B cell (primary cell): ENCODE measurements at regions not wholly inside any gene's neighbourhood (a gene's known extent, or its start where the extent isn't known, plus 50 kb on each side); places are given as distances from the start of the nearest gene placed in this dataset.

Experiments used
- ATAC-seq: fragments of 200-7000 bp; cut with Tn5 transposase; one replicate; pipeline ENCODE4 v1.10.0; 2021; ENCODE audit warnings: low read depth, mild to moderate bottlenecking, moderate number of reproducible peaks, moderate library complexity
- CTCF ChIA-PET: fragments of 350-600 bp; sonication (Branson Sonifier 250); formaldehyde crosslinking; loops from one replicate; lab custom pipeline; 2021; ENCODE audit warnings: antibody characterized with exemption, inconsistent platforms; lab: Charles Lee
- POLR2A ChIA-PET: fragments of 350-600 bp; sonication (Branson Sonifier 250); formaldehyde crosslinking; loops from one replicate; lab custom pipeline; 2021; ENCODE audit warnings: antibody characterized with exemption; lab: Charles Lee
- DNase-seq: peaks from one replicate; pipeline ENCODE4 v3.0.0; 2013
- H2AFZ ChIP-seq: 2 replicates; pipeline ENCODE4 v1.6.1; 2012; ENCODE audit warnings: mild to moderate bottlenecking, low read depth, low read length; ENCODE audit not compliant: insufficient read depth, poor library complexity, severe bottlenecking
- H3K27ac ChIP-seq, 2 donors: 1 replicate in 1 of 2; 2 replicates in 1 of 2; pipeline ENCODE4 v1.5.1; 2012 to 2013; ENCODE audit warnings: low read length in 2 of 2, mild to moderate bottlenecking in 2 of 2, moderate library complexity in 1 of 2
- H3K27me3 ChIP-seq, 4 experiments: fragments of 200-600 bp in 1 of 4; sonication (generic) in 1 of 4; replicated peaks in 1 of 4; 1 replicate in 2 of 4; 2 replicates in 2 of 4; pipeline versions ENCODE4 v1.6.1 to v1.7.0; 2013 to 2016; ENCODE audit warnings: low read length in 3 of 4, mild to moderate bottlenecking in 2 of 4, mixed read lengths in 1 of 4, moderate library complexity in 1 of 4; ENCODE audit not compliant: insufficient read depth in 4 of 4, control insufficient read depth in 3 of 4; ENCODE audit errors: control extremely low read depth in 1 of 4
- H3K36me3 ChIP-seq, 2 experiments: replicated peaks in 1 of 2; 1 replicate in 1 of 2; 2 replicates in 1 of 2; pipeline versions ENCODE4 v1.6.1 to v1.7.1; 2013; ENCODE audit warnings: low read length in 1 of 2; ENCODE audit not compliant: insufficient read depth in 2 of 2, control insufficient read depth in 1 of 2; ENCODE audit errors: control extremely low read depth in 1 of 2, extremely low read depth in 1 of 2
- H3K4me1 ChIP-seq, 2 donors: fragments of 200-600 bp in 1 of 2; sonication (generic) in 1 of 2; 1 replicate in 1 of 2; 2 replicates in 1 of 2; pipeline versions ENCODE4 v1.5.1 to v1.6.1; 2013 to 2017; ENCODE audit warnings: low read length in 2 of 2; ENCODE audit not compliant: control insufficient read depth in 2 of 2, insufficient read depth in 2 of 2
- H3K4me2 ChIP-seq: replicated peaks from 2 replicates; pipeline ENCODE3; 2012; ENCODE audit warnings: mild to moderate bottlenecking, low read depth, low read length; ENCODE audit not compliant: poor library complexity, severe bottlenecking
- H3K4me3 ChIP-seq, 5 experiments: fragments of 200-600 bp in 1 of 5; sonication (generic) in 1 of 5; 1 replicate in 3 of 5; 2 replicates in 2 of 5; pipeline versions ENCODE4 v1.5.1 to v1.7.0; 2011 to 2016; ENCODE audit warnings: low read length in 4 of 5, mild to moderate bottlenecking in 4 of 5, low read depth in 2 of 5, control low read depth in 1 of 5, moderate library complexity in 1 of 5; ENCODE audit not compliant: insufficient read depth in 1 of 5; ENCODE audit errors: control extremely low read depth in 1 of 5, extremely low read depth in 1 of 5
- H3K79me2 ChIP-seq: fragments of 200-600 bp; sonication (generic); one replicate; pipeline ENCODE4 v1.6.0; 2016; ENCODE audit warnings: low read length; ENCODE audit not compliant: control insufficient read depth, insufficient read depth
- H3K9ac ChIP-seq: fragments of 200-600 bp; sonication (generic); 2 replicates; pipeline ENCODE4 v1.6.1; 2017; ENCODE audit warnings: mild to moderate bottlenecking, low read length, moderate library complexity
- H3K9me3 ChIP-seq, 3 donors: one replicate each; pipeline versions ENCODE4 v1.6.1 to v1.7.1; 2013; ENCODE audit warnings: low read length in 2 of 3; ENCODE audit not compliant: control insufficient read depth in 2 of 3, insufficient read depth in 1 of 3; ENCODE audit errors: control extremely low read depth in 1 of 3
- H4K20me1 ChIP-seq: 2 replicates; pipeline ENCODE4 v1.6.0; 2012; ENCODE audit warnings: mild to moderate bottlenecking, low read length; ENCODE audit not compliant: insufficient read depth, control insufficient read depth, poor library complexity, severe bottlenecking
- H3K27ac Mint-ChIP-seq: one replicate; pipeline ENCODE4 v1.8.0; 2021; ENCODE audit warnings: mixed read lengths
- H3K27me3 Mint-ChIP-seq: one replicate; pipeline ENCODE4 v1.8.0; 2021; ENCODE audit warnings: mixed read lengths
- H3K4me1 Mint-ChIP-seq: one replicate; pipeline ENCODE4 v1.8.0; 2021; ENCODE audit warnings: mixed read lengths
- H3K4me3 Mint-ChIP-seq: one replicate; pipeline ENCODE4 v1.8.0; 2021; ENCODE audit warnings: mixed read lengths
- H3K9me3 Mint-ChIP-seq: one replicate; pipeline ENCODE4 v1.8.0; 2022; ENCODE audit warnings: mixed read lengths; ENCODE audit not compliant: insufficient read depth
- CTCF ChIP-seq: fragments of 200-600 bp; IDR thresholded peaks from one replicate; pipeline ENCODE4 v1.8.0; 2022; ENCODE audit warnings: antibody characterized with exemption, mild to moderate bottlenecking
- EZH2 ChIP-seq: IDR thresholded peaks from 2 replicates; pipeline ENCODE4 v1.6.1; 2012; ENCODE audit warnings: borderline replicate concordance, low read depth, mild to moderate bottlenecking, moderate library complexity, low read length; ENCODE audit not compliant: insufficient read depth, poor library complexity, severe bottlenecking
- WGBS: methylation state at CpG from one replicate; pipeline ENCODE4 v1.1.5; 2013; ENCODE audit warnings: missing lambda C conversion rate; ENCODE audit not compliant: insufficient coverage; 5-methylcytosine and 5-hydroxymethylcytosine counted together
- intact Hi-C: fragments of 100-400 bp; cut with micrococcal nuclease; formaldehyde crosslinking; loops from one replicate; pipeline ENCODE4 v1.10.0; 2022

- no peaks in the 10 kb centered on the region for H3K79me2 ChIP-seq
- intact Hi-C loops = no loop called here
- H2AFZ ChIP-seq = no peak overlapping the region
- Mint-ChIP-seq H3K9me3 (no peaks in the 10 kb centered on the region), H3K27ac (no peak overlapping the region), H3K4me3 (no peak overlapping the region), H3K27me3 (no peaks in the 10 kb centered on the region), H3K4me1 (no peaks in the 10 kb centered on the region)
- no peak overlapping the region for H3K4me2 ChIP-seq
- DNase-seq (no peak), ATAC-seq (no peak)
- peaks cover 0 to 1% (median 0%) of the 10 kb centered on the region in 3 donors for H3K9me3 ChIP-seq
- no peaks in the 10 kb centered on the region for H3K27me3 ChIP-seq
- no peaks in the 10 kb centered on the region for H3K4me1 ChIP-seq
- no peaks in the 10 kb centered on the region for H4K20me1 ChIP-seq
- TF ChIP-seq CTCF = no peak
- TF ChIP-seq EZH2 = no peak
- POLR2A ChIA-PET = no interaction called here
- no peak overlapping the region for H3K4me3 ChIP-seq
- CTCF ChIA-PET = no interaction called here
- H3K36me3 ChIP-seq = no peaks in the 10 kb centered on the region
- no peak overlapping the region for H3K27ac ChIP-seq
- H3K9ac ChIP-seq = no peak overlapping the region
These were observed 238.3 kb upstream of the C1orf87 start for GRCh38 chr1:60311838-60312237.

- no peak overlapping the region for H3K4me2 ChIP-seq
- Mint-ChIP-seq H3K9me3 (no peaks in the 10 kb centered on the region), H3K27ac (no peak overlapping the region), H3K27me3 (peaks cover 2% of the 10 kb centered on the region), H3K4me3 (no peak overlapping the region), H3K4me1 (no peaks in the 10 kb centered on the region)
- no peaks in the 10 kb centered on the region for H3K27me3 ChIP-seq
- H2AFZ ChIP-seq = no peak overlapping the region
- H3K9me3 ChIP-seq = no peaks in the 10 kb centered on the region
- no peaks in the 10 kb centered on the region for H3K36me3 ChIP-seq
- no CpG with 5 or more reads among the region's 5 CpGs for WGBS
- POLR2A ChIA-PET = no interaction called here
- CTCF ChIA-PET = no interaction called here
- no peak overlapping the region for H3K4me3 ChIP-seq
- no peaks in the 10 kb centered on the region for H3K79me2 ChIP-seq
- ATAC-seq = no peak
- intact Hi-C loops = no loop called here
- H3K9ac ChIP-seq = no peak overlapping the region
- no peak overlapping the region for H3K27ac ChIP-seq
- DNase-seq = no peak
- no peak for TF ChIP-seq EZH2
- no peak for TF ChIP-seq CTCF
- no peaks in the 10 kb centered on the region for H4K20me1 ChIP-seq
- H3K4me1 ChIP-seq = no peaks in the 10 kb centered on the region
These were observed 226.0 kb upstream of the C1orf87 start for GRCh38 chr1:60299581-60299980.
